Progenitor cell of endocrine pancreas (in vitro differentiated cells): ENCODE measurements at regions not wholly inside any gene's neighbourhood (a gene's known extent, or its start where the extent isn't known, plus 50 kb on each side); places are given as distances from the start of the nearest gene placed in this dataset.

Experiments
- DNase-seq: peaks from one replicate; pipeline ENCODE4 v3.0.0; 2021; ENCODE audit warnings: low spot score; ENCODE audit not compliant: unreplicated experiment
- H3K27ac Mint-ChIP-seq: 2 replicates; pipeline ENCODE4 v1.8.0; 2021; ENCODE audit warnings: mild to moderate bottlenecking, moderate library complexity, mixed read lengths
- H3K27me3 Mint-ChIP-seq: 2 replicates; pipeline ENCODE4 v1.8.0; 2021; ENCODE audit warnings: mixed read lengths
- H3K36me3 Mint-ChIP-seq: 2 replicates; pipeline ENCODE4 v1.8.0; 2022; ENCODE audit warnings: mixed read lengths; ENCODE audit not compliant: insufficient read depth
- H3K4me1 Mint-ChIP-seq: 2 replicates; pipeline ENCODE4 v1.8.0; 2021; ENCODE audit warnings: low read depth, mixed read lengths
- H3K4me3 Mint-ChIP-seq: 2 replicates; pipeline ENCODE4 v1.8.0; 2021; ENCODE audit warnings: low read depth, mild to moderate bottlenecking, moderate library complexity, mixed read lengths
- H3K9me3 Mint-ChIP-seq: 2 replicates; pipeline ENCODE4 v1.8.0; 2021; ENCODE audit warnings: low read depth, mixed read lengths
- CTCF ChIP-seq: fragments of 200-600 bp; sonication (generic); IDR thresholded peaks from one replicate; pipeline ENCODE4 v1.5.0; 2021; ENCODE audit warnings: antibody characterized with exemption, mild to moderate bottlenecking; ENCODE audit not compliant: unreplicated experiment

- no peak for TF ChIP-seq CTCF
- H3K4me3 Mint-ChIP-seq: no peak overlapping the region
- peaks cover 1% of the 10 kb centered on the region for H3K4me1 Mint-ChIP-seq
- no peaks in the 10 kb centered on the region for H3K36me3 Mint-ChIP-seq
- no peak for DNase-seq
- H3K27ac Mint-ChIP-seq: no peak overlapping the region
- H3K9me3 Mint-ChIP-seq: peaks cover 2% of the 10 kb centered on the region
- no peaks in the 10 kb centered on the region for H3K27me3 Mint-ChIP-seq
These were observed 313.6 kb upstream of the CD180 start for GRCh38 chr5:67510204-67510603.

GRCh38 chr5:67509402-67510186, 313.0 kb upstream of the CD180 start:
- H3K27me3 Mint-ChIP-seq: no peaks in the 10 kb centered on the region
- no peak overlapping the region for H3K27ac Mint-ChIP-seq
- no peak overlapping the region for H3K4me3 Mint-ChIP-seq
- H3K4me1 Mint-ChIP-seq: peaks cover 1% of the 10 kb centered on the region
- no peaks in the 10 kb centered on the region for H3K36me3 Mint-ChIP-seq
- no peak for DNase-seq
- TF ChIP-seq CTCF: no peak
- peaks cover 2% of the 10 kb centered on the region for H3K9me3 Mint-ChIP-seq

DNA sequence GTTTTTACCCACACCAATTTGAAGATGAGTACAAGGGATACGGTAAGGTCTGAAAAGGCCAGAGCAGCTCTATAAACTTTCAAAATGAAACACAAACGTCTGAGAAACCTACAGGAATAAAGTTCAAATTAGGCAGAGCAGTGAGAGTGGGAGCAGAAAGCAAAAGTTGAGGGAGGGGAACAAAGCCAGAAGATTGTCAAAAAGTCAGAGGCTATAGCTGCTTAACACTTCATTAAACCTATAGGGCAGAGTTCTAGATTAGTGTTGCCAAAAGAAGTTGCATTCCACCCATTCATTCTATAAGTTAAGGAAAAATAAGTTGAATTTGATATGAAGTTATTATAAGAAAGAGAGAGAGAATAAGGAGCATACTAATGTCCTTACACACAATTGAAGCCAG, 309.6 kb upstream of the CD180 start:
- Mint-ChIP-seq H3K27me3 (no peaks in the 10 kb centered on the region), H3K27ac (no peak overlapping the region), H3K9me3 (peaks cover 2% of the 10 kb centered on the region), H3K4me3 (no peak overlapping the region), H3K36me3 (no peaks in the 10 kb centered on the region), H3K4me1 (peaks cover 1% of the 10 kb centered on the region)
- no peak for DNase-seq
- no peak for TF ChIP-seq CTCF

DNA sequence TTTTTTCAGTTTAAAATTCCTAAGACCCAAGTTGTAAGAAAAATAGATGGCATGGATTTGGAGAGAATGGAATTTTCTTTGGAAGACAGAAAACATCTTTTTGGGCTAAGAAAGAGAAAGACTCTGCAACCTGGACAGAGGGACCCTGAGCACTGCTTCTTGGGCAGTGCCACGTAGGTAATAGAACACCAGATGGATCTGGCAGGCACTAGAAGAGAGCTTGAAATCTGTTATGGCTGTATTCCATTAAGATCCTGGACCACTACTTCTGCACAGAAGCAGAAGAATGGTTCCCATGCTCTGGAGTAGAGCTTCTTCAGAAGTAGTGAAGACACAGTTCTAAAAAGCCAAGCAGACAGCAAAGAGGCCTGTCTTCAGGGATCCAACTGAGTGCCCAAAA, 306.4 kb upstream of the CD180 start:
- Mint-ChIP-seq H3K4me1 (no peaks in the 10 kb centered on the region), H3K4me3 (no peak overlapping the region), H3K27ac (no peak overlapping the region), H3K9me3 (peaks cover 16% of the 10 kb centered on the region), H3K27me3 (no peaks in the 10 kb centered on the region), H3K36me3 (peaks cover 4% of the 10 kb centered on the region)
- TF ChIP-seq CTCF: no peak
- DNase-seq: no peak

- no peak for DNase-seq
- H3K4me1 Mint-ChIP-seq: no peaks in the 10 kb centered on the region
- H3K27me3 Mint-ChIP-seq: no peaks in the 10 kb centered on the region
- H3K4me3 Mint-ChIP-seq: no peak overlapping the region
- peaks cover 16% of the 10 kb centered on the region for H3K9me3 Mint-ChIP-seq
- no peak for TF ChIP-seq CTCF
- no peak overlapping the region for H3K27ac Mint-ChIP-seq
- H3K36me3 Mint-ChIP-seq: peaks cover 4% of the 10 kb centered on the region
These were observed 299.5 kb upstream of the CD180 start for GRCh38 chr5:67496051-67496450.
